Panc1 (cell line): ENCODE measurements at regions not wholly inside any gene's neighbourhood (a gene's known extent, or its start where the extent isn't known, plus 50 kb on each side); places are given as distances from the start of the nearest gene placed in this dataset.

Experiments
- ATAC-seq: fragments of 200-7000 bp; cut with Tn5 transposase; 2 replicates; pipeline ENCODE4 v1.9.1; 2020; ENCODE audit warnings: mild to moderate bottlenecking, moderate library complexity
- BruUV-seq: library from RNA; stranded (reverse); fragments of 400-500 nt; replicated peaks from 2 replicates; lab custom pipeline; 2021; lab: Mats Ljungman, UMichigan
- CTCF ChIA-PET: fragments of 300-600 bp; sonication (Branson Sonifier 250); formaldehyde crosslinking; loops from one replicate; lab custom pipeline; 2022; ENCODE audit warnings: antibody characterized with exemption; lab: Charles Lee
- POLR2A ChIA-PET: fragments of 300-600 bp; sonication (Branson Sonifier 250); formaldehyde crosslinking; loops from one replicate; lab custom pipeline; 2022; ENCODE audit warnings: antibody characterized with exemption; lab: Charles Lee
- DNase-seq: peaks from one replicate; pipeline ENCODE4 v3.0.0-alpha.2; 2010; ENCODE audit warnings: low read depth, low spot score
- H3K27ac ChIP-seq: 2 replicates; pipeline ENCODE4 v1.5.1; 2011; ENCODE audit warnings: mild to moderate bottlenecking, low read length, inconsistent platforms
- H3K27me3 ChIP-seq: fragments of 200-500 bp; sonication (Bioruptor generic); 2 replicates; pipeline ENCODE4 v1.6.0; 2014; ENCODE audit warnings: low read length, inconsistent platforms; ENCODE audit not compliant: control insufficient read depth, insufficient read depth
- H3K36me3 ChIP-seq: fragments of 200-500 bp; sonication (Bioruptor generic); 2 replicates; pipeline ENCODE4 v1.5.1; 2014; ENCODE audit warnings: inconsistent platforms, mild to moderate bottlenecking, low read length, moderate library complexity; ENCODE audit not compliant: control insufficient read depth, insufficient read depth
- H3K4me1 ChIP-seq: 2 replicates; pipeline ENCODE4 v1.5.1; 2011; ENCODE audit warnings: inconsistent platforms, mild to moderate bottlenecking, low read length, moderate library complexity; ENCODE audit not compliant: control insufficient read depth, insufficient read depth
- H3K4me3 ChIP-seq, 2 experiments: 2 replicates each; pipeline ENCODE4 v1.5.1; 2011 to 2012; ENCODE audit warnings: low read depth in 2 of 2, low read length in 2 of 2, mild to moderate bottlenecking in 2 of 2, inconsistent platforms in 1 of 2, moderate library complexity in 1 of 2
- H3K9me3 ChIP-seq: fragments of 200-500 bp; sonication (Bioruptor generic); 2 replicates; pipeline ENCODE4 v1.5.1; 2014; ENCODE audit warnings: low read depth, mild to moderate bottlenecking, inconsistent platforms, low read length, moderate library complexity; ENCODE audit not compliant: control insufficient read depth, insufficient read depth
- CTCF ChIP-seq: fragments of 450-650 bp; IDR thresholded peaks from 2 replicates; pipeline ENCODE4 v1.5.1; 2017; ENCODE audit warnings: mild to moderate bottlenecking
- POLR2AphosphoS5 ChIP-seq: IDR thresholded peaks from 2 replicates; pipeline ENCODE4 v1.6.1; 2012; ENCODE audit warnings: mild to moderate bottlenecking, low read depth, low read length, moderate library complexity
- REST ChIP-seq, 2 experiments: IDR thresholded peaks; 2 replicates each; pipeline ENCODE4 v1.6.1; 2011 to 2012; ENCODE audit warnings: low read depth in 2 of 2, control low read depth in 1 of 2, low read length in 1 of 2, mild to moderate bottlenecking in 1 of 2, moderate library complexity in 1 of 2; ENCODE audit not compliant: insufficient read depth in 1 of 2
- SIN3A ChIP-seq: IDR thresholded peaks from 2 replicates; pipeline ENCODE4 v1.6.1; 2012; ENCODE audit warnings: low read depth, mild to moderate bottlenecking, low read length, moderate library complexity, borderline replicate concordance; ENCODE audit not compliant: insufficient read depth
- TCF7L2 ChIP-seq: IDR thresholded peaks from 2 replicates; pipeline ENCODE4 v1.6.1; 2011; ENCODE audit warnings: mild to moderate bottlenecking, low read depth, low read length, inconsistent platforms
- in situ Hi-C: cut with HindIII; loops from 2 replicates; pipeline ENCODE4 v1.10.0; 2016; ENCODE audit warnings: low sequenced_read_pairs, low pct_unique_long_range_greater_than_20kb
- intact Hi-C: fragments of 100-400 bp; cut with micrococcal nuclease; formaldehyde crosslinking; loops from one replicate; pipeline ENCODE4 v1.10.0; 2022; ENCODE audit not compliant: unreplicated experiment

- no peak for ATAC-seq
- ChIA-PET CTCF (interaction anchor here (0.5 kb wide), 1 partner anchor 26 kb away, joined by 3 read pairs; no protein-coding TSS in a partner anchor), POLR2A (no interaction called here)
- no TSS peak for BruUV-seq
- no peak overlapping the region for H3K4me3 ChIP-seq
- no peaks in the 10 kb centered on the region for H3K4me1 ChIP-seq
- no peaks in the 10 kb centered on the region for H3K27me3 ChIP-seq
- TF ChIP-seq CTCF (no peak), REST (IDR thresholded peaks at IDR 0.05; ENCODE audit: insufficient read depth in 1 of 2, low read depth in 2 of 2, low read length in 1 of 2) (no peak)
- intact Hi-C loops (no loop called here), in situ Hi-C loops (no loop called here)
- no peak overlapping the region for H3K27ac ChIP-seq
- no peaks in the 10 kb centered on the region for H3K9me3 ChIP-seq
- DNase-seq, result no peak
- no peaks in the 10 kb centered on the region for H3K36me3 ChIP-seq
Measured at GRCh38 chr5:84445049-84445685, 60.5 kb upstream of the EDIL3 start.

- DNase-seq (no peak), ATAC-seq (no peak)
- H3K36me3 ChIP-seq, result no peaks in the 10 kb centered on the region
- intact Hi-C loops, result no loop called here
- ChIA-PET CTCF (interaction anchor here (0.5 kb wide), 1 partner anchor 793 kb away, joined by 3 read pairs; no protein-coding TSS in a partner anchor), POLR2A (no interaction called here)
- H3K27ac ChIP-seq, result peak overlapping the region; percentile 35; the same call in 1 of the 2 replicates
- H3K9me3 ChIP-seq, result no peaks in the 10 kb centered on the region
- no peaks in the 10 kb centered on the region for H3K27me3 ChIP-seq
- no TSS peak for BruUV-seq
- no peaks in the 10 kb centered on the region for H3K4me1 ChIP-seq
- TF ChIP-seq POLR2AphosphoS5 (no peak), SIN3A (no peak), CTCF (no peak), TCF7L2 (no peak), REST (IDR thresholded peaks at IDR 0.05; ENCODE audit: insufficient read depth in 1 of 2, low read depth in 2 of 2, low read length in 1 of 2) (no peak)
- H3K4me3 ChIP-seq, result no peak overlapping the region
- in situ Hi-C loops, result no loop called here
Measured at GRCh38 chr5:84438456-84438855, 53.8 kb upstream of the EDIL3 start.
